Left ventricle myocardium inferior (tissue), 1 donor: ENCODE measurements at regions not wholly inside any gene's neighbourhood (a gene's known extent, or its start where the extent isn't known, plus 50 kb on each side); places are given as distances from the start of the nearest gene placed in this dataset.
"Not testable (repeated sequence)": the region's sequence is repeated elsewhere in the genome, so short reads cannot be mapped to it uniquely, and the experiment has no call there.

ENCODE experiments used
- DNase-seq: peaks from one replicate; pipeline ENCODE4 v3.0.0-alpha.2; 2020
- H3K27ac ChIP-seq: fragments of 200-600 bp; replicated peaks from 2 replicates; pipeline ENCODE4 v1.8.0; 2021
- H3K27me3 ChIP-seq: fragments of 200-600 bp; 2 replicates; pipeline ENCODE4 v1.8.0; 2021; ENCODE audit warnings: low read depth
- H3K36me3 ChIP-seq: fragments of 200-600 bp; 2 replicates; pipeline ENCODE4 v1.8.0; 2021
- H3K4me1 ChIP-seq: fragments of 200-600 bp; 2 replicates; pipeline ENCODE4 v1.8.0; 2021
- H3K4me3 ChIP-seq: fragments of 200-600 bp; 2 replicates; pipeline ENCODE4 v1.8.0; 2021; ENCODE audit warnings: mild to moderate bottlenecking, moderate library complexity
- H3K9me3 ChIP-seq: fragments of 200-600 bp; replicated peaks from 2 replicates; pipeline ENCODE4 v1.8.0; 2021
- CTCF ChIP-seq: fragments of 200-600 bp; IDR thresholded peaks from 2 replicates; pipeline ENCODE4 v1.8.0; 2021; ENCODE audit warnings: antibody characterized with exemption, mild to moderate bottlenecking, borderline replicate concordance
- intact Hi-C: fragments of 100-400 bp; cut with micrococcal nuclease; formaldehyde crosslinking; loops from one replicate; pipeline ENCODE4 v1.11.0; 2022
- donor health status: DM: no; HTN: yes; CAD: no; lungs with severe emphysema.

- Histone ChIP-seq H3K4me1 (no peaks in the 10 kb centered on the region), H3K9me3 (peaks cover 17% of the 10 kb centered on the region), H3K27ac (no peak overlapping the region), H3K36me3 (no peaks in the 10 kb centered on the region), H3K27me3 (no peaks in the 10 kb centered on the region), H3K4me3 (no peak overlapping the region)
- no peak for DNase-seq
- intact Hi-C loops, result no loop called here
- no peak for TF ChIP-seq CTCF
Measured at GRCh38 chr4:170491981-170492380, 402.2 kb upstream of the AADAT start.

GRCh38 chr4:170476351-170476750 is 386.6 kb upstream of the AADAT start:
- no peak for DNase-seq
- no peak for TF ChIP-seq CTCF
- Histone ChIP-seq H3K27ac (no peak overlapping the region), H3K4me1 (no peaks in the 10 kb centered on the region), H3K9me3 (peaks cover 4% of the 10 kb centered on the region), H3K4me3 (no peak overlapping the region), H3K27me3 (no peaks in the 10 kb centered on the region), H3K36me3 (no peaks in the 10 kb centered on the region)
- intact Hi-C loops, result no loop called here

- H3K9me3 ChIP-seq, result peaks cover 21% of the 10 kb centered on the region
- intact Hi-C loops, result no loop called here
- H3K36me3 ChIP-seq, result no peaks in the 10 kb centered on the region
- H3K4me3 ChIP-seq, result no peak overlapping the region
- H3K27ac ChIP-seq, result no peak overlapping the region
- H3K27me3 ChIP-seq, result no peaks in the 10 kb centered on the region
- DNase-seq, result no peak
- no peak for TF ChIP-seq CTCF
- no peaks in the 10 kb centered on the region for H3K4me1 ChIP-seq
Measured at GRCh38 chr4:170465429-170465828, 375.7 kb upstream of the AADAT start.

GRCh38 chr4:170464614-170465197 is 374.9 kb upstream of the AADAT start:
- intact Hi-C loops, result no loop called here
- DNase-seq, result no peak
- H3K4me1 ChIP-seq, result no peaks in the 10 kb centered on the region
- no peak for TF ChIP-seq CTCF
- H3K36me3 ChIP-seq, result no peaks in the 10 kb centered on the region
- H3K27me3 ChIP-seq, result no peaks in the 10 kb centered on the region
- no peak overlapping the region for H3K27ac ChIP-seq
- H3K4me3 ChIP-seq, result no peak overlapping the region
- peaks cover 19% of the 10 kb centered on the region for H3K9me3 ChIP-seq

- H3K4me1 ChIP-seq, result no peaks in the 10 kb centered on the region
- H3K4me3 ChIP-seq, result no peak overlapping the region
- H3K36me3 ChIP-seq, result no peaks in the 10 kb centered on the region
- no peak overlapping the region for H3K27ac ChIP-seq
- intact Hi-C loops, result no loop called here
- no peak for TF ChIP-seq CTCF
- no peak for DNase-seq
- no peaks in the 10 kb centered on the region for H3K27me3 ChIP-seq
- no peaks in the 10 kb centered on the region for H3K9me3 ChIP-seq
Measured at GRCh38 chr4:170446782-170447181, 357.0 kb upstream of the AADAT start.

- H3K9me3 ChIP-seq, H3K36me3 ChIP-seq, H3K27me3 ChIP-seq, DNase-seq, H3K4me3 ChIP-seq, intact Hi-C loops, H3K4me1 ChIP-seq, H3K27ac ChIP-seq: not testable (repeated sequence)
Measured at GRCh38 chr4:170441146-170441545, 351.4 kb upstream of the AADAT start.
